ENCODE measurements at regions not wholly inside any gene's neighbourhood (a gene's known extent, or its start where the extent isn't known, plus 50 kb on each side); places are given as distances from the start of the nearest gene placed in this dataset.

DNA sequence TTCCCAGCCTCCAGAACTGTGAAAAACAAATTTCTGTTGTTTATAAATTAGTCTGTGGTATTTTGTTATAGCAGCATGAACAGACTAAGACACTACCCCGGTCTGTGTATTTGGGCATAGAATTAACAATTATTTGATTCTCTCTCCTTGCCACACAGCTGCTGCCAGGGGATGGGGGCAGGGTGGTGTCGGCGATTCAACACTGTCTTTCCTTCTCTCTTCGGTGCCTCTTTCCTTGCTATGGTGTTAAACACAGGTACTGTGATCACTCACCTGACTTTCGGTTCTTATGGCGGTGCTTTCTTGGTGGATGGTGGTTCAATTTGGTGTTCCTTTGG, 50.8 kb upstream of the CTAGE1 start:
- TF ChIP-seq, protein P1, sequence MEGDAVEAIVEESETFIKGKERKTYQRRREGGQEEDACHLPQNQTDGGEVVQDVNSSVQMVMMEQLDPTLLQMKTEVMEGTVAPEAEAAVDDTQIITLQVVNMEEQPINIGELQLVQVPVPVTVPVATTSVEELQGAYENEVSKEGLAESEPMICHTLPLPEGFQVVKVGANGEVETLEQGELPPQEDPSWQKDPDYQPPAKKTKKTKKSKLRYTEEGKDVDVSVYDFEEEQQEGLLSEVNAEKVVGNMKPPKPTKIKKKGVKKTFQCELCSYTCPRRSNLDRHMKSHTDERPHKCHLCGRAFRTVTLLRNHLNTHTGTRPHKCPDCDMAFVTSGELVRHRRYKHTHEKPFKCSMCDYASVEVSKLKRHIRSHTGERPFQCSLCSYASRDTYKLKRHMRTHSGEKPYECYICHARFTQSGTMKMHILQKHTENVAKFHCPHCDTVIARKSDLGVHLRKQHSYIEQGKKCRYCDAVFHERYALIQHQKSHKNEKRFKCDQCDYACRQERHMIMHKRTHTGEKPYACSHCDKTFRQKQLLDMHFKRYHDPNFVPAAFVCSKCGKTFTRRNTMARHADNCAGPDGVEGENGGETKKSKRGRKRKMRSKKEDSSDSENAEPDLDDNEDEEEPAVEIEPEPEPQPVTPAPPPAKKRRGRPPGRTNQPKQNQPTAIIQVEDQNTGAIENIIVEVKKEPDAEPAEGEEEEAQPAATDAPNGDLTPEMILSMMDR (IDR thresholded peaks at IDR 0.05 in 2 of 3, conservative IDR thresholded peaks at IDR 0.05 in 1 of 3; ENCODE audit: control insufficient read depth in 2 of 3, extremely low read depth in 1 of 3, insufficient read depth in 1 of 3, low read depth in 3 of 3, low read length in 3 of 3) = no peak
- no peak for TF ChIP-seq RFX5 (IDR thresholded peaks at IDR 0.05; ENCODE audit: low read depth, low read length)

Data from GM12878 (cell line).